GM12878 (cell line): ENCODE measurements at regions not wholly inside any gene's neighbourhood (a gene's known extent, or its start where the extent isn't known, plus 50 kb on each side); places are given as distances from the start of the nearest gene placed in this dataset.

Source experiments
- ATAC-seq: fragments of 200-7000 bp; cut with Tn5 transposase; 3 replicates; pipeline ENCODE4 v1.9.1; 2020; ENCODE audit warnings: mild to moderate bottlenecking, moderate library complexity
- BruUV-seq: library from RNA; stranded (reverse); fragments of 400-500 nt; replicated peaks from 2 replicates; lab custom pipeline; 2021; lab: Mats Ljungman, UMichigan
- CTCF ChIA-PET: fragments of 300-600 bp; sonication (Branson Sonifier 250); formaldehyde crosslinking; extraction: SDS; loops from one replicate; lab custom pipeline; 2021; ENCODE audit warnings: inconsistent platforms; lab: Yijun Ruan, JAX
- POLR2A ChIA-PET: fragments of 350-600 bp; formaldehyde crosslinking; extraction: SDS; loops from one replicate; lab custom pipeline; 2021; ENCODE audit warnings: inconsistent platforms; lab: Charles Lee
- RAD21 ChIA-PET: fragments of 300-600 bp; sonication (Branson Sonifier 250); formaldehyde crosslinking; loops from one replicate; lab custom pipeline; 2023; ENCODE audit warnings: antibody characterized with exemption; ENCODE audit not compliant: unreplicated experiment; lab: Charles Lee
- SMC1A ChIA-PET: fragments of 300-600 bp; sonication (Branson Sonifier 250); formaldehyde crosslinking; loops from one replicate; lab custom pipeline; 2023; ENCODE audit not compliant: unreplicated experiment, uncharacterized antibody; lab: Charles Lee
- DNase-seq: peaks from one replicate; pipeline ENCODE4 v3.0.0-alpha.2; 2011; ENCODE audit warnings: low read depth, low spot score
- FAIRE-seq: peaks from 3 replicates; lab custom pipeline; 2011; peaks lifted over from hg19 to GRCh38; lab: Jason Lieb, UNC
- H2AFZ ChIP-seq: 2 replicates; pipeline ENCODE4 v1.6.0; 2011; ENCODE audit warnings: low read depth, low read length, control low read depth; ENCODE audit not compliant: control insufficient read depth
- H3K27ac ChIP-seq: 2 replicates; pipeline ENCODE4 v1.5.1; 2011; ENCODE audit warnings: control low read depth; ENCODE audit not compliant: control insufficient read depth, insufficient read depth
- H3K27me3 ChIP-seq, 2 experiments: replicated peaks in 1 of 2; 2 replicates each; pipeline versions ENCODE4 v1.6.0 to v1.6.1; 2011; ENCODE audit warnings: low read length in 1 of 2; ENCODE audit not compliant: control insufficient read depth in 2 of 2, insufficient read depth in 2 of 2
- H3K36me3 ChIP-seq, 2 experiments: 2 replicates each; pipeline ENCODE4 v1.5.1; 2011; ENCODE audit warnings: low read length in 1 of 2; ENCODE audit not compliant: control insufficient read depth in 2 of 2, insufficient read depth in 2 of 2
- H3K4me1 ChIP-seq: 2 replicates; pipeline ENCODE4 v1.6.1; 2011; ENCODE audit warnings: mild to moderate bottlenecking, low read length, moderate library complexity, mixed read lengths; ENCODE audit not compliant: control insufficient read depth, insufficient read depth
- H3K4me2 ChIP-seq: 2 replicates; pipeline ENCODE4 v1.6.0; 2011; ENCODE audit warnings: control low read depth; ENCODE audit not compliant: control insufficient read depth, insufficient read depth
- H3K4me3 ChIP-seq: fragments of 200-600 bp; sonication (generic); 2 replicates; pipeline ENCODE4 v1.5.1; 2016
- H3K79me2 ChIP-seq: 2 replicates; pipeline ENCODE4 v1.6.0; 2011; ENCODE audit warnings: low read length; ENCODE audit not compliant: control insufficient read depth, insufficient read depth
- H3K9ac ChIP-seq: 2 replicates; pipeline ENCODE4 v1.8.0; 2011; ENCODE audit warnings: low read length, control low read depth, mixed read lengths; ENCODE audit not compliant: control insufficient read depth, insufficient read depth
- H3K9me3 ChIP-seq: replicated peaks from 3 replicates; pipeline ENCODE4 v1.5.1; 2011; ENCODE audit warnings: mild to moderate bottlenecking, low read length; ENCODE audit not compliant: control insufficient read depth, insufficient read depth
- H4K20me1 ChIP-seq: 2 replicates; pipeline ENCODE4 v1.6.0; 2011; ENCODE audit not compliant: control insufficient read depth, insufficient read depth
- ESRRA ChIP-seq: IDR thresholded peaks from 2 replicates; pipeline ENCODE4 v1.6.1; 2012; ENCODE audit warnings: mild to moderate bottlenecking, low read length, improper control_type of control experiment
- FOXM1 ChIP-seq: IDR thresholded peaks from 2 replicates; pipeline ENCODE4 v1.6.1; 2012; ENCODE audit warnings: low read depth, mild to moderate bottlenecking, inconsistent platforms, low read length, moderate library complexity
- IKZF2 ChIP-seq, 2 experiments: fragments of 450-650 bp; IDR thresholded peaks; 2 replicates each; pipeline ENCODE4 v1.6.1; 2017; ENCODE audit warnings: mild to moderate bottlenecking in 2 of 2, moderate library complexity in 2 of 2
- IRF3 ChIP-seq: fragments of 450-650 bp; IDR thresholded peaks from 2 replicates; pipeline ENCODE4 v1.6.1; 2014; ENCODE audit warnings: mild to moderate bottlenecking
- MYC ChIP-seq: IDR thresholded peaks from 2 replicates; pipeline ENCODE4 v1.6.1; 2011; ENCODE audit warnings: mild to moderate bottlenecking, low read length, moderate library complexity, inconsistent platforms; ENCODE audit not compliant: insufficient read depth, insufficient replicate concordance, insufficient read length, severe bottlenecking
- PML ChIP-seq: IDR thresholded peaks from 2 replicates; pipeline ENCODE4 v1.6.1; 2012; ENCODE audit warnings: low read length, inconsistent platforms
- SKIL ChIP-seq: fragments of 450-650 bp; IDR thresholded peaks from 2 replicates; pipeline ENCODE4 v1.6.1; 2017; ENCODE audit warnings: mild to moderate bottlenecking, low read depth, inconsistent platforms; ENCODE audit not compliant: poor library complexity, severe bottlenecking
- SMAD1 ChIP-seq: fragments of 450-650 bp; IDR thresholded peaks from 2 replicates; pipeline ENCODE4 v1.6.1; 2018; ENCODE audit warnings: mild to moderate bottlenecking, low read depth; ENCODE audit not compliant: partially characterized antibody
- STAT3 ChIP-seq: IDR thresholded peaks from 2 replicates; pipeline ENCODE4 v1.6.1; 2011; ENCODE audit warnings: low read depth, low read length, improper control_type of control experiment
- ZBTB33 ChIP-seq: fragments of 450-650 bp; IDR thresholded peaks from 2 replicates; pipeline ENCODE4 v1.6.1; 2017; ENCODE audit warnings: mild to moderate bottlenecking
- WGBS: methylation state at CpG from one replicate; pipeline ENCODE4 v1.1.6; 2016; ENCODE audit warnings: low lambda C conversion rate; ENCODE audit not compliant: insufficient replicate concordance, insufficient coverage; ENCODE audit errors: missing lambda C conversion rate; 5-methylcytosine and 5-hydroxymethylcytosine counted together
- in situ Hi-C: fragments of 300-500 bp; cut with MboI; formaldehyde crosslinking; loops from 9 replicates; pipeline ENCODE4 v1.14.3; 2018; ENCODE audit warnings: mixed read lengths
- intact Hi-C: fragments of 100-400 bp; cut with micrococcal nuclease; formaldehyde crosslinking; loops from one replicate; pipeline ENCODE4 v1.14.2; 2022; ENCODE audit not compliant: unreplicated experiment

DNA sequence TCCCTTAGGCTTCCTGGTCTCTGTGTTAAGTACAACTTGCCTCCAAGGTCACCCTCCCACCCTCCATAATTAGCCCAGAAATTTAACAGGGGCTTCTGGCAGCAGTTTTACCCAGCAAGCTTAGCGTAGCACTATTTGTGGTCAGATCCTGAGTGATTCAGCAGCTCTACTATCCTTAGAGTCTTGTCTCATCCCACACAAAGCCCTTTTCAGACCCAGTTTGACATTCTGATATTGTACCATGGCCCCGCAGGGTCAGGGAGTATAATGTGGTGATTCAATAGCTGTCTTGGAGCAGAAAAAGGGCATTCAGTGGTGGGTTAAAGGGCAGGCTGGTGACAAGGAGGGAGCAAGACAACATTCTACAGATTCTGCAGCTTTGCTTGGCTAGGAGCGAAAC is 153.8 kb upstream of the DDHD1 start:
- SMC1A ChIA-PET = interaction anchor here (0.9 to 3.8 kb wide), 6 partner anchors 10 to 484 kb away, joined by 3 to 18 read pairs (median 5); no protein-coding TSS in a partner anchor
- no peak overlapping the region for H3K4me3 ChIP-seq
- CTCF ChIA-PET = interaction anchor here (0.8 to 4.9 kb wide), 17 partner anchors 12 to 484 kb away, joined by 3 to 48 read pairs (median 4); no protein-coding TSS in a partner anchor
- POLR2A ChIA-PET = no interaction called here
- in situ Hi-C loops (loop anchor here (5.0 kb wide), 1 partner anchor 485 kb away; no protein-coding TSS in a partner anchor), intact Hi-C loops (loop anchor here (2.0 kb wide), 2 partner anchors 252 to 346 kb away; no protein-coding TSS in a partner anchor)
- H3K4me2 ChIP-seq = no peak overlapping the region
- no peaks in the 10 kb centered on the region for H4K20me1 ChIP-seq
- no peak for FAIRE-seq
- no peaks in the 10 kb centered on the region for H3K79me2 ChIP-seq
- H3K36me3 ChIP-seq = no peaks in the 10 kb centered on the region
- peaks cover 6% of the 10 kb centered on the region for H3K4me1 ChIP-seq
- H3K27me3 ChIP-seq = no peaks in the 10 kb centered on the region
- H3K9ac ChIP-seq = no peak overlapping the region
- TF ChIP-seq PML (no peak), STAT3 (no peak), IKZF2 (IDR thresholded peaks at IDR 0.05) (no peak), ZBTB33 (no peak), SMAD1 (no peak), FOXM1 (no peak), SKIL (no peak), MYC (no peak), IRF3 (no peak), ESRRA (no peak)
- no peak overlapping the region for H3K27ac ChIP-seq
- RAD21 ChIA-PET = interaction anchor here (0.6 to 0.8 kb wide), 2 partner anchors 11 to 90 kb away, joined by 3 read pairs; no protein-coding TSS in a partner anchor
- no peak for DNase-seq
- no peak overlapping the region for H2AFZ ChIP-seq
- no peak for ATAC-seq
- peaks cover 1% of the 10 kb centered on the region; the same call in 2 of the 3 replicates for H3K9me3 ChIP-seq
- WGBS = 64% methylated on average over 3 of the region's 3 CpGs
- BruUV-seq = no TSS peak
